Gastrocnemius medialis (tissue), 4 donors: ENCODE measurements at regions not wholly inside any gene's neighbourhood (a gene's known extent, or its start where the extent isn't known, plus 50 kb on each side); places are given as distances from the start of the nearest gene placed in this dataset.

Experiments
- POLR2A ChIP-seq, 2 donors: fragments of 450-650 bp; IDR thresholded peaks; one replicate each; pipeline ENCODE4 v1.6.1; 2017; ENCODE audit warnings: antibody characterized with exemption in 2 of 2, mild to moderate bottlenecking in 2 of 2, moderate library complexity in 2 of 2
- TF ChIP-seq, protein P1 (sequence below), 5 experiments: fragments of 450-650 bp in 3 of 5; fragments of 200-600 bp in 2 of 5; sonication (generic) in 2 of 5; IDR thresholded peaks in 4 of 5; conservative IDR thresholded peaks in 1 of 5; 1 replicate in 4 of 5; 2 replicates in 1 of 5; pipeline ENCODE4 v1.5.1; 2016 to 2019; ENCODE audit warnings: antibody characterized with exemption in 5 of 5, mild to moderate bottlenecking in 3 of 5, moderate library complexity in 3 of 5

DNA sequence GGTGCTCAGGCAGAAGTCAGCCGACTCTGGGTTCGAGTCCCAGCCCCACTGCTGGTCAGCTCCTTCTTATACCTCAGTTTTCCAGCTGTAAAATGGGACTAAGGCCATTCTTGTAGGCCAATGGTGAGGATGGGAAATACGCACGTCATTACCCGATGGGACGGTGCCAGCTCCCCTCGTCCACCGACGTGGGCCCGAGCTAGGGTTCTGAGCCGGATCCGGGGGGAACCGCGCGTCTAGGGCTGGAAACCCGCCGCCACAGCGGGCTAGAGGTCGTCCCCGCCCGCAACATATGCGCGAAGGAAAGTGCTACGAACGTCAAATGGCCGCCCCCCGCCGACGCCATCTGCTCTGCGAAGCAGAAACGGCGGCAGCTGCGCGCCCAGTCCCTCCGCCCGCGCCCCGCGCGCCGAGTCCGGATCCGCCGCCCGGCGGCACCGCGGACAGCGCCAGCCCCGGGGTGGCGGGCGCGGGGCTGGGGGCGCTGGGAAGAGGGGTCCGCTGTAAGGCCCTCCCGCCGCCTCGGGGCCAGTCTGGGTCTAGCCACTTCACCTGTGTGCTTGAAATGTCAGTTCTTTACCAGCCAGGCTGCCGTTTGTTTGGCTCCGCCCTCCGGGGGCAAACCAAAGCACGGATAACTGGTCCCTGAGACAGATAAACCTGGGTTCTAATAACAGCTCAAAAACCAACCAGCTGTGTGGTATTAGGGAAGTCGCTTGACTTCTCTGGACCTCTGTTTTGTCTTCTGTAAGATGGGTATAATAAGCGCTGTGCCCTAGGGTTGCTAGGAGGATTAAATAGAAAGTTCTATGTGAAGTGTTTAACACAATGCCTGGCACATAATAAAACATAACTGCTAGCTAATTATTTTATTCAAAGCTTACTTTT is 103.5 kb upstream of the RCN1 start:
- no peak for TF ChIP-seq POLR2A (IDR thresholded peaks at IDR 0.05)
- TF ChIP-seq, protein P1, sequence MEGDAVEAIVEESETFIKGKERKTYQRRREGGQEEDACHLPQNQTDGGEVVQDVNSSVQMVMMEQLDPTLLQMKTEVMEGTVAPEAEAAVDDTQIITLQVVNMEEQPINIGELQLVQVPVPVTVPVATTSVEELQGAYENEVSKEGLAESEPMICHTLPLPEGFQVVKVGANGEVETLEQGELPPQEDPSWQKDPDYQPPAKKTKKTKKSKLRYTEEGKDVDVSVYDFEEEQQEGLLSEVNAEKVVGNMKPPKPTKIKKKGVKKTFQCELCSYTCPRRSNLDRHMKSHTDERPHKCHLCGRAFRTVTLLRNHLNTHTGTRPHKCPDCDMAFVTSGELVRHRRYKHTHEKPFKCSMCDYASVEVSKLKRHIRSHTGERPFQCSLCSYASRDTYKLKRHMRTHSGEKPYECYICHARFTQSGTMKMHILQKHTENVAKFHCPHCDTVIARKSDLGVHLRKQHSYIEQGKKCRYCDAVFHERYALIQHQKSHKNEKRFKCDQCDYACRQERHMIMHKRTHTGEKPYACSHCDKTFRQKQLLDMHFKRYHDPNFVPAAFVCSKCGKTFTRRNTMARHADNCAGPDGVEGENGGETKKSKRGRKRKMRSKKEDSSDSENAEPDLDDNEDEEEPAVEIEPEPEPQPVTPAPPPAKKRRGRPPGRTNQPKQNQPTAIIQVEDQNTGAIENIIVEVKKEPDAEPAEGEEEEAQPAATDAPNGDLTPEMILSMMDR (IDR thresholded peaks at IDR 0.05 in 4 of 5, conservative IDR thresholded peaks at IDR 0.05 in 1 of 5): no peak
